Progenitor cell of endocrine pancreas (in vitro differentiated cells): ENCODE measurements at regions not wholly inside any gene's neighbourhood (a gene's known extent, or its start where the extent isn't known, plus 50 kb on each side); places are given as distances from the start of the nearest gene placed in this dataset.
"Not testable (repeated sequence)": the region's sequence is repeated elsewhere in the genome, so short reads cannot be mapped to it uniquely, and the experiment has no call there.

Experiments
- DNase-seq: peaks from one replicate; pipeline ENCODE4 v3.0.0; 2021; ENCODE audit warnings: low spot score; ENCODE audit not compliant: unreplicated experiment
- H3K27ac Mint-ChIP-seq: 2 replicates; pipeline ENCODE4 v1.8.0; 2021; ENCODE audit warnings: mild to moderate bottlenecking, moderate library complexity, mixed read lengths
- H3K27me3 Mint-ChIP-seq: 2 replicates; pipeline ENCODE4 v1.8.0; 2021; ENCODE audit warnings: mixed read lengths
- H3K36me3 Mint-ChIP-seq: 2 replicates; pipeline ENCODE4 v1.8.0; 2022; ENCODE audit warnings: mixed read lengths; ENCODE audit not compliant: insufficient read depth
- H3K4me1 Mint-ChIP-seq: 2 replicates; pipeline ENCODE4 v1.8.0; 2021; ENCODE audit warnings: low read depth, mixed read lengths
- H3K4me3 Mint-ChIP-seq: 2 replicates; pipeline ENCODE4 v1.8.0; 2021; ENCODE audit warnings: low read depth, mild to moderate bottlenecking, moderate library complexity, mixed read lengths
- H3K9me3 Mint-ChIP-seq: 2 replicates; pipeline ENCODE4 v1.8.0; 2021; ENCODE audit warnings: low read depth, mixed read lengths
- TF ChIP-seq, protein P1 (sequence below): fragments of 200-600 bp; sonication (generic); IDR thresholded peaks from one replicate; pipeline ENCODE4 v1.5.0; 2021; ENCODE audit warnings: antibody characterized with exemption, mild to moderate bottlenecking; ENCODE audit not compliant: unreplicated experiment

DNA sequence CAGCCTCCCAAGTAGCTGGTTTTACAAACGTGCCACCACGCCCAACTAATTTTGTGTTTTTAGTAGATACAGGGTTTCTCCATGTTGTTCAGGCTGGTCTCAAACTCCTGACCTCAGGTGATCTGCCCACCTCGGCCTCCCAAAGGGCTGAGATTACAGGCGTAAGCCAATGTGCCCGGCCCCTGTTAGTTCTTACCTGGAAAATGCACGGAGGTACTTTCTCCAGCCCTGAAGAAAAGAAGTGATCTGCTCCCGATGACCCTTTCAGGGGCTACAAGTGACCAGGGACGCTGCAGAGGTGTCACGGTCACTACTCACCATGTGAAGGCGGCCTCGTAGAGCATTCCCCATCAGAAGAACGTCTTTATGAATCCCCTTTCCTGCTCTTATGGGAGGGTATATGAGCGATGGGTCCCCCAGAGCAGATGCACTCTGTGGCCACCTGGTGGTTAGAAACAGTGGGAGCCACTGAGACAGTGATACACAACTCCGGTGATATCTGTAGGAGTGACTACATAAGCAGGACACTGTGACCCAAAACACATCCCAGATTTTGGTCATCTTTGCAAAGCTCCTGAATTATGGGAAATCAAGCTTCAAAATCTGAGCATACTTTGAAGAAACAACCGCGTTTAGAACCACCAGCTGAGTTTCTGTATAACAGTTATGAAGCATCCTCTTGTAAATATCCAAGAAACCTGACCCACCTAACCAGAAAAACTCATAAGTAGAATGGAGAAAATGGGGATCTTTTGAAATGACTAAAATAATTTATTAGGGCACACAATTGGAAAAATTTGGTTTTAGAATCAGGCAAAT is 102.7 kb upstream of the NBPF11 start:
- H3K36me3 Mint-ChIP-seq, H3K9me3 Mint-ChIP-seq, H3K4me1 Mint-ChIP-seq, DNase-seq, H3K27me3 Mint-ChIP-seq, H3K4me3 Mint-ChIP-seq, H3K27ac Mint-ChIP-seq: not testable (repeated sequence)
- TF ChIP-seq, protein P1, sequence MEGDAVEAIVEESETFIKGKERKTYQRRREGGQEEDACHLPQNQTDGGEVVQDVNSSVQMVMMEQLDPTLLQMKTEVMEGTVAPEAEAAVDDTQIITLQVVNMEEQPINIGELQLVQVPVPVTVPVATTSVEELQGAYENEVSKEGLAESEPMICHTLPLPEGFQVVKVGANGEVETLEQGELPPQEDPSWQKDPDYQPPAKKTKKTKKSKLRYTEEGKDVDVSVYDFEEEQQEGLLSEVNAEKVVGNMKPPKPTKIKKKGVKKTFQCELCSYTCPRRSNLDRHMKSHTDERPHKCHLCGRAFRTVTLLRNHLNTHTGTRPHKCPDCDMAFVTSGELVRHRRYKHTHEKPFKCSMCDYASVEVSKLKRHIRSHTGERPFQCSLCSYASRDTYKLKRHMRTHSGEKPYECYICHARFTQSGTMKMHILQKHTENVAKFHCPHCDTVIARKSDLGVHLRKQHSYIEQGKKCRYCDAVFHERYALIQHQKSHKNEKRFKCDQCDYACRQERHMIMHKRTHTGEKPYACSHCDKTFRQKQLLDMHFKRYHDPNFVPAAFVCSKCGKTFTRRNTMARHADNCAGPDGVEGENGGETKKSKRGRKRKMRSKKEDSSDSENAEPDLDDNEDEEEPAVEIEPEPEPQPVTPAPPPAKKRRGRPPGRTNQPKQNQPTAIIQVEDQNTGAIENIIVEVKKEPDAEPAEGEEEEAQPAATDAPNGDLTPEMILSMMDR, result peak; percentile 73

DNA sequence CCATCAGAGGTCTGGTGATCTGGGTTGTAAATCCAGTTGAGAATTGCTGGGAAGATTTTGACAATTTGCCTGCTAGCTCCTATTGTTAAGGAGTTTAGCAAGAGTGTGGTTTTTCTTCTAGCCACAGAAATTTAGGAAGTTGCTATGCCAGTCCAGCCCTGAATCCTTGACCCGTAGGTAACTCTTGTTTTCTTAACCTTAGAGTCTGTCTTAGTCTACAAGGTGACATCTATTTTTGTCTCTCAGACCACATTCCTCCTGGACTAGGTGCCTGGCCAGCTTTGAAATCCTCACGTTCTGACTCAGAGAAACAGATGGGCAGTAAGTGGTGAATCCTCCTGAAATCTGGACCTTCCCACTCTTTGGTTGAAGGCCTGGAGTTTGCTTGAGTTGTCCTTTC is 101.7 kb upstream of the NBPF11 start:
- H3K9me3 Mint-ChIP-seq, H3K36me3 Mint-ChIP-seq, H3K27ac Mint-ChIP-seq, H3K4me1 Mint-ChIP-seq, H3K4me3 Mint-ChIP-seq, H3K27me3 Mint-ChIP-seq, DNase-seq: not testable (repeated sequence)

DNA sequence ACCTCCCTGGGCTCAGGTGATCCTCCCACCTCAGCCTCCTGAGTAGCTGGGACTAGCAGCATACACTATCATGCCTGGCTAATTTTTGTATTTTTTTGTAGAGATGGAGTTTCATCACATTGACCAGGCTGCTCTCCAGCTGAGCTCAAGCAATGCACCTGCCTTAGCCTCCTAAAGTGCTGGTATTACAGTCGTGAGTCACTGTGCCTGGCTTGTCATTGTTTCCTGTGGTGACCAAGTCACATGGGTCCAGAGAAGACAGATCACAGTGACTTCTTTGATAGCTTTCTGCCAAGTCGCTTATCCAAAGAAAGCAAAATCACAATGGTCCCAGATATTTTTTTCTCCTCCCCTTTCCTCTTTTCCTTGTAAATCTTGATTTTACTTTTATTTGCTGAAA is 96.7 kb upstream of the NBPF11 start:
- not testable (repeated sequence) for H3K4me1 Mint-ChIP-seq, H3K27me3 Mint-ChIP-seq, H3K4me3 Mint-ChIP-seq, H3K36me3 Mint-ChIP-seq, DNase-seq, H3K27ac Mint-ChIP-seq, H3K9me3 Mint-ChIP-seq

DNA sequence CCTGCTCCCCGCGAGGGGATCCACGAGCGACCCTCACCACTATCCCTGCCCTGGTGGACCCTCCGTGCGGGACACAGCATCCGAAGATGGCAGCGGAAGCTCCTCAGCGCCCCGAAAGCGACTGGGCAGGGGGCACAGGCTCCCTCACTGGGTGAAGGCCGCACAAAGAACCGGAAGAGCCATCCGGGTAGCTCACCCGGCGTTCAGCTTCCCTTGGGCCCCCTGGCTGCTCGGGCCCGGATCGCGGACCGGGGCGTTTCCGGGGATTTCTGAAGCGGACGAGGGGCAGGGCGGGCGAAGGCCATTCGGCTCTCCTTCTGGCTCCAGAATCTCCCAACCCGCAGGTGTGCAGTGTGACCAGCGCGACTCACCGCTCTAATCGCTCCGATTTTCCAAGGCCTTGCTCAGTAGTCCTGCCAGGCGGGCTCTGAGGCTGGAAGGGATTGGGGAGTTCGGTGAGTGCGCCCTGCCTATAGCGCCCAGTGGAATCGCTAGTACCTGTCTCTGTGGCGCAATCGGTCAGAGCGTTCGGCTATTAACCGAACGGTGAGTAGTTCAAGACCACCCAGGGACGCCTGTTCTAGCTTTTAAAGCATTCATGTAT is 94.3 kb upstream of the NBPF11 start:
- H3K4me3 Mint-ChIP-seq, result peak overlapping the region; percentile 61

DNA sequence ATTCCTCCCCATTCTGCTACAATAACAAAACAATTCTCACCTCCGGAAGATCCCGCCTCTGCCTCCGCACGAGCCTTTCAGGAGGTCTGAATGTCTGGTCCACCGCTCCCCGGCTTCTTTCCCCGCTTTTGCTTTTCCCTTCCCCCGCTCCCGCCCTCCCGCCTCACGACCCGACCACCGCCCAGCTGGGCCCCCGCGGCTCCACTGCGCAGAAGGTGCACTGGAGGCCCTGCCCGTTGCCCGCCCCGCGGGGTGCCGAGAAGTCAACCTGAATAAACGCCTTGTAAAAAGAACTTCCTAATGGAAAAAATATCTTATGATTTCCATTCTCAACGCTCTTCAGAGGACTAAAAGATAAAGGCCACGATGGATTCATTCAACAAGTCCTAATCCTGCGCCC is 93.8 kb upstream of the NBPF11 start:
- H3K9me3 Mint-ChIP-seq, DNase-seq, H3K27me3 Mint-ChIP-seq, H3K4me1 Mint-ChIP-seq, H3K27ac Mint-ChIP-seq, H3K36me3 Mint-ChIP-seq: not testable (repeated sequence)
- peak overlapping the region; percentile 11 for H3K4me3 Mint-ChIP-seq

More for the DNA sequence above, 94.3 kb upstream of the NBPF11 start:
- H3K9me3 Mint-ChIP-seq, H3K4me1 Mint-ChIP-seq, H3K36me3 Mint-ChIP-seq, DNase-seq, H3K27me3 Mint-ChIP-seq: not testable (repeated sequence)
- peak overlapping the region; percentile 81 for H3K27ac Mint-ChIP-seq

DNA sequence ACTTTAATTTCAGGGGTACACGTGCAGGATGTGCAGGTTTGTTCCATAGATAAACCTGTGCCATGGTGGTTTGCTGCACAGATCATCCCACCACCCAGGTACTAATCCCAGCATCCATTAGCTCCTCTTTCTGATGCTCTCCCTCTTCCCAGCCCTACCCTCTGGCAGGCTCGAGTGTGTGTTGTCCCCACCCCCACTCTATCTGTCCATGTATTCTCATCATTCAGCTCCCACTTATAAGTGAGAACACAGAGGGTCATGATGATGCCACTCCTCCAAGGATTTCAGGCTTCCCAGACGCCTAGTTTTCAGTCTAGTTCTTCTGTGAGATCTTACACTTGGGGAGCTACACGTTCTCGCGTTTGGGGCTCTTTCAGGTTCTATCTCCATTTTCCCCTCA is 93.4 kb upstream of the NBPF11 start:
- not testable (repeated sequence) for DNase-seq, H3K36me3 Mint-ChIP-seq, H3K27ac Mint-ChIP-seq, H3K4me3 Mint-ChIP-seq, H3K4me1 Mint-ChIP-seq, H3K9me3 Mint-ChIP-seq, H3K27me3 Mint-ChIP-seq

DNA sequence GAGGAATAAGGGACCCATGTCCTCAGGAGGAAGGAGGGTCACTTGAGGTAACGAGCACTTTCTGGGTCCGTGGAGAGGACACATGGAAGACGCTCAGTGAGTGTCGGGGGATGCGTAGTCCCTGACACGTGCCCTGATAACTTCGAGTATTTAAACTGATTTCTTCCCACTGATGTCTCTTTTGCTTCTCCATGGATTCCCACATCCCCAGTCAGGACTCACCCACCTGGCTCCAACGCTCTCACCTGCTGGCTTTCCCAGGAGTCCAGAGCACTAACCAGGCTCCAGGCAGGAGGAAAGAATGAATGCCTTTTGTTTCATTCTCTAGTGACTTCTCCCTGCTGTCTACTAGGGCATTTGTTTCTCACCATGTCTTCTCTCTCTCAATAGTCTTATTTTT is 81.2 kb upstream of the NBPF11 start:
- H3K4me3 Mint-ChIP-seq, H3K4me1 Mint-ChIP-seq, DNase-seq, H3K9me3 Mint-ChIP-seq, H3K27me3 Mint-ChIP-seq, H3K27ac Mint-ChIP-seq, H3K36me3 Mint-ChIP-seq: not testable (repeated sequence)

DNA sequence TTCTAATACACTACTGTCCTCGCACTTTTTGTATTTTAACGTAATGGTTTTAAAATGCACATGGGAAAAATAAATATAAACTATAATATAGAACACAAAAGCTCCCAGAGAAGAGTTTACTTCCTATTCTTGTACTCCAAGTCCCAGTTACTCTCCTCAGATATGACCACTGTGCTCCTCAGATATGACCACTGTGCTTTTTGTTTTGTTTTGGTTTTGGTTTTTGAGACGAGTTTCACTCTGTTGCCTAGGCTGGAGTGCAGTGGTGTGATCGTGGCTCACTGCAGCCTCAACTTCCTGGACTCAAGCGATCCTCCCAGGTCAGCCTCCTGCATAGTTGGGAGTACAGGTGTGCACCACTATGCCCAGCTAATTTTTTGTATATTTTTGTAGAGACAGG is 76.8 kb upstream of the NBPF11 start:
- H3K27ac Mint-ChIP-seq, DNase-seq, H3K4me1 Mint-ChIP-seq, H3K4me3 Mint-ChIP-seq, H3K9me3 Mint-ChIP-seq, H3K27me3 Mint-ChIP-seq, H3K36me3 Mint-ChIP-seq: not testable (repeated sequence)

DNA sequence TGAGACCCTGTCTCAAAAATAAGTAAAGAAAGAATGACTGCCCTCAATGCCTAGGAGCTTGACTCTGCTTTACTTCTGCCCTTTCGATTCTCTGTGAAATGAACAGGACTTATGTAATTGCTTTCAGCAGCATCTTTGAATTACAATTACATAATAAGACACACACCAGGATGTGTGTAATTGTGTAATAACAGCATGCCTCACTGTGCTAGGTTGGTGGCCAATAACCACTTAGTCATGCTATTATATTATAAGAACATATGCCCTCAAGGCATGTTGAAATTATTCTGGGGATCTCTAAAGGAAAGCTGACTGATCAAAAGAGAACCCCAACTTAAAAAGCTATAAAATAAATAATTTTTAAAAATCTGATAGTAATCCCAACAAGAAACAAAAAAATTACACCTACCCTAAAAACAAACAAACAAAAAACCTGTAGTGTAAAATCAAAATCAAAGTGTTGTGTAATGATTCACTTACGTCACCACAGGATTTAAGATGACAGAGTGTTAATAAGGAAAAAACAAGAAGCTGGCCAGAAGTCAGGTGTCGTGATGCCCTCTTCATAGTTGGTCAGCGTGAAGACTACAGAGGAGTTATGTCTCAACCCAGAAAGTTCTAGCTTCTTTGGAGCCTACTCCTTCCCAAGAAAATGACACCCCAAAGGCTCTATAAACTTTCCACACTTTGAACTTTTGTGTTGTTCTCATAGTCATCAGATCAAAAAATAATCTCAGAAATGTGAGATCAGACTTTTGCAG is 70.5 kb upstream of the NBPF11 start:
- not testable (repeated sequence) for H3K4me1 Mint-ChIP-seq, H3K4me3 Mint-ChIP-seq, H3K36me3 Mint-ChIP-seq, H3K27ac Mint-ChIP-seq, DNase-seq, H3K27me3 Mint-ChIP-seq, H3K9me3 Mint-ChIP-seq

DNA sequence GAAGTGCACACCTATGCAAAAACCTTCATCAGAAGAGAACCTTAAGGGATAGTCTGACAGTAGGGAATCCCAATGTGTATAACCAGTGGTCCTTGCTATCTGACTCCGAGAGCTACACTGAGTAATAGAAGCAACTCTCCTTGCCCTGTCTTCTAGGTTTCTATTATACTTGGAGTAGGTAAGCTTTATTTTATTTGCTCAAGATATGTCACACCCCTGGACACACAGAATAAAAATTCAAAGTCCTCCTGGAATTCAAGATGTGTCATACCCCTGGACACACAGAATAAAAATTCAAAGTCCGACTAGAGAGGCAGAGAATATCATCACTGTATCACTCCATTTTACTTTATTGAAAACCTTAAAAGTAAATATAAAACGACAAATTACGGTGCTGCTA is 69.5 kb upstream of the NBPF11 start:
- not testable (repeated sequence) for H3K4me1 Mint-ChIP-seq, H3K27ac Mint-ChIP-seq, H3K4me3 Mint-ChIP-seq, H3K9me3 Mint-ChIP-seq, H3K36me3 Mint-ChIP-seq, H3K27me3 Mint-ChIP-seq, DNase-seq

DNA sequence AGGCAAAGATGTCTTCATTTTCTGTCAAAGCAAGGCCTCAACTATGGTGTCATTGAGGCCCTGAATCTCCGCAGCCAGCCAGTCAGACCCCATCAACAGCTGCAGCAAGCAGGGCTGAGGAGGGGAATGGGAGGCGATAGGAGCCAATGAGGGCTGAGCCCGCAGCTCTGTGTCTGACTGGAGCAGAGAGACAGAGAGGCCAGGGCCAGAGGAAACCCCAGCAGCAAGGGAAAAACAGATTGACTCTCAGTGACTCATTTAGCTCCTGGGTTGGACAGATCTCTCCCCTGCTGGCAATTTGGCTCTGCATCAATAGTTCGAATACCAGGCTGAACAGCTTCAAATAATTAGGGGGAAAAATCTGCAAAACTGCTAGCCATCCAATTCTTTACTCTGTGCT is 67.1 kb upstream of the NBPF11 start:
- not testable (repeated sequence) for H3K36me3 Mint-ChIP-seq, H3K4me1 Mint-ChIP-seq, H3K27ac Mint-ChIP-seq, DNase-seq, H3K27me3 Mint-ChIP-seq, H3K9me3 Mint-ChIP-seq, H3K4me3 Mint-ChIP-seq

DNA sequence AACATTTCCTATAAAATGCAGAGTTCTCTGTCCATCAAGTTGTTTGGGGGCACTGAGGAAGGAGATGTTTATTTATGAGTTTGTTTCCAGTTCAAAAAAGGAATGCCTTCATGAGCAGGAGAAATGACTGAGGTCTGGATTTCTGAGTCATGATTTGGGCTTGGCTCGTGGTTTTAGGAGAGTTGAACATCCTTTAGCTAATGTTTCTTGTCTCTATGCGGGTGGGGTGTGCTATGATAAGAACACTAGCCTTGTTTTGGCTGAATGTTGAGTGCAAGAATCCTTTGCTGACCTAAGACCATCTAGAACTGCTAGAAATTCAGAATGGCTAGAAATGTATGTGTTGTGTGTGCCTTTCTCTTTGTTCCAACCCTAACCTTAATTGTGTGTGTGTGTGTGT is 59.1 kb upstream of the NBPF11 start:
- H3K27me3 Mint-ChIP-seq, H3K36me3 Mint-ChIP-seq, H3K27ac Mint-ChIP-seq, H3K4me1 Mint-ChIP-seq, DNase-seq, H3K9me3 Mint-ChIP-seq, H3K4me3 Mint-ChIP-seq: not testable (repeated sequence)
